Gastroesophageal sphincter (tissue), 3 donors: ENCODE measurements at regions not wholly inside any gene's neighbourhood (a gene's known extent, or its start where the extent isn't known, plus 50 kb on each side); places are given as distances from the start of the nearest gene placed in this dataset.

Experiments
- CTCF ChIP-seq, 4 experiments: fragments of 200-600 bp in 2 of 4; fragments of 450-650 bp in 2 of 4; sonication (generic) in 1 of 4; IDR thresholded peaks; one replicate each; pipeline ENCODE4 v1.5.1; 2017 to 2019; ENCODE audit warnings: antibody characterized with exemption in 4 of 4, mild to moderate bottlenecking in 2 of 4, moderate library complexity in 2 of 4
- EP300 ChIP-seq: sonication (generic); formaldehyde crosslinking; IDR thresholded peaks from one replicate; pipeline ENCODE4 v1.6.1; 2017; ENCODE audit warnings: antibody characterized with exemption, mild to moderate bottlenecking
- POLR2A ChIP-seq, 2 donors: fragments of 450-650 bp; IDR thresholded peaks; one replicate each; pipeline ENCODE4 v1.6.1; 2017; ENCODE audit warnings: antibody characterized with exemption in 2 of 2, mild to moderate bottlenecking in 2 of 2, moderate library complexity in 1 of 2
- POLR2AphosphoS5 ChIP-seq: sonication (generic); formaldehyde crosslinking; IDR thresholded peaks from one replicate; pipeline ENCODE4 v1.6.1; 2017; ENCODE audit warnings: antibody characterized with exemption

GRCh38 chr10:4024516-4025245 is 239.7 kb upstream of the KLF6 start:
- TF ChIP-seq POLR2AphosphoS5 (no peak), CTCF (IDR thresholded peaks at IDR 0.05) (no peak), POLR2A (IDR thresholded peaks at IDR 0.05) (no peak), EP300 (no peak)
